ENCODE measurements at regions not wholly inside any gene's neighbourhood (a gene's known extent, or its start where the extent isn't known, plus 50 kb on each side); places are given as distances from the start of the nearest gene placed in this dataset.

GRCh38 chr6:106805771-106806170 lies 168.8 kb downstream of the CD24 start:
- Histone ChIP-seq H2BK12ac (ENCODE audit: low read length) (no peak overlapping the region), H4K12ac (ENCODE audit: low read depth, low read length) (no peak overlapping the region), H3K18ac (ENCODE audit: low read length) (no peak overlapping the region), H3K4me2 (ENCODE audit: low read length) (no peak overlapping the region), H3K79me2 (ENCODE audit: control insufficient read depth, insufficient read depth, low read length, poor library complexity) (no peaks in the 10 kb centered on the region), H3K14ac (ENCODE audit: low read length) (no peak overlapping the region), H3K79me1 (ENCODE audit: low read length) (peaks cover 10% of the 10 kb centered on the region), H3K27me3 (ENCODE audit: insufficient read depth, low read length) (no peaks in the 10 kb centered on the region), H2BK5ac (ENCODE audit: low read depth, low read length, poor library complexity) (no peak overlapping the region), H3K4me3 (ENCODE audit: low read depth, low read length) (no peak overlapping the region), H3K23ac (ENCODE audit: low read length) (no peak overlapping the region), H3K4me1 (ENCODE audit: control insufficient read depth in 1 of 2, insufficient read depth in 2 of 2, low read length in 2 of 2) (peaks cover 7 to 11% of the 10 kb centered on the region in 2 experiments), H2AK5ac (ENCODE audit: low read length) (no peak overlapping the region), H3K9me3 (ENCODE audit: insufficient read depth, low read depth, low read length) (peaks cover 8% of the 10 kb centered on the region), H2AFZ (ENCODE audit: insufficient read depth, low read length, poor library complexity) (no peak overlapping the region), H2BK120ac (ENCODE audit: insufficient read depth, low read length, poor library complexity) (no peak overlapping the region), H4K91ac (ENCODE audit: low read depth, low read length) (no peak overlapping the region), H3K36me3 (ENCODE audit: control insufficient read depth in 1 of 2, insufficient read depth in 2 of 2, low read length in 2 of 2) (peaks cover 2 to 7% of the 10 kb centered on the region in 2 experiments), H3K4ac (ENCODE audit: low read depth, low read length) (no peak overlapping the region), H3K9ac (ENCODE audit: low read length) (no peak overlapping the region), H3K27ac (ENCODE audit: low read depth, low read length) (no peak overlapping the region), H4K8ac (ENCODE audit: low read depth, low read length) (no peak overlapping the region)
- WGBS (ENCODE audit: extremely low coverage, insufficient coverage, insufficient read length): no CpG with 5 or more reads among the region's 27 CpGs
- DNase-seq: no peak

GRCh38 chr6:106804346-106805335 lies 169.9 kb downstream of the CD24 start:
- peak; percentile 50 to 80 for DNase-seq
- no CpG with 5 or more reads among the region's 7 CpGs for WGBS (ENCODE audit: extremely low coverage, insufficient coverage, insufficient read length)
- H3K79me2 ChIP-seq (ENCODE audit: control insufficient read depth, insufficient read depth, low read length, poor library complexity): peaks cover 2% of the 10 kb centered on the region

GRCh38 chr6:106803188-106803587 lies 171.3 kb downstream of the CD24 start:
- DNase-seq: no peak
- Histone ChIP-seq H3K9me3 (ENCODE audit: insufficient read depth, low read depth, low read length) (peaks cover 4% of the 10 kb centered on the region), H3K4me1 (ENCODE audit: control insufficient read depth in 1 of 2, insufficient read depth in 2 of 2, low read length in 2 of 2) (peaks cover 20 to 21% of the 10 kb centered on the region in 2 experiments), H3K36me3 (ENCODE audit: control insufficient read depth in 1 of 2, insufficient read depth in 2 of 2, low read length in 2 of 2) (peaks cover 2 to 7% of the 10 kb centered on the region in 2 experiments), H3K79me1 (ENCODE audit: low read length) (peaks cover 18% of the 10 kb centered on the region), H2AFZ (ENCODE audit: insufficient read depth, low read length, poor library complexity) (no peak overlapping the region), H4K91ac (ENCODE audit: low read depth, low read length) (no peak overlapping the region), H4K12ac (ENCODE audit: low read depth, low read length) (no peak overlapping the region), H3K4me2 (ENCODE audit: low read length) (no peak overlapping the region), H3K18ac (ENCODE audit: low read length) (no peak overlapping the region), H2BK5ac (ENCODE audit: low read depth, low read length, poor library complexity) (no peak overlapping the region), H3K79me2 (ENCODE audit: control insufficient read depth, insufficient read depth, low read length, poor library complexity) (peaks cover 2% of the 10 kb centered on the region), H3K27ac (ENCODE audit: low read depth, low read length) (no peak overlapping the region), H3K23ac (ENCODE audit: low read length) (no peak overlapping the region), H3K14ac (ENCODE audit: low read length) (no peak overlapping the region), H3K4me3 (ENCODE audit: low read depth, low read length) (no peak overlapping the region), H3K27me3 (ENCODE audit: insufficient read depth, low read length) (no peaks in the 10 kb centered on the region), H2BK12ac (ENCODE audit: low read length) (no peak overlapping the region), H2BK120ac (ENCODE audit: insufficient read depth, low read length, poor library complexity) (no peak overlapping the region), H2AK5ac (ENCODE audit: low read length) (no peak overlapping the region), H4K8ac (ENCODE audit: low read depth, low read length) (no peak overlapping the region), H3K4ac (ENCODE audit: low read depth, low read length) (no peak overlapping the region), H3K9ac (ENCODE audit: low read length) (no peak overlapping the region)
- WGBS (ENCODE audit: extremely low coverage, insufficient coverage, insufficient read length): no CpG with 5 or more reads among the region's 1 CpG

More at GRCh38 chr6:106804346-106805335, 169.9 kb downstream of the CD24 start:
- H3K9ac ChIP-seq (ENCODE audit: low read length): no peak overlapping the region
- H3K79me1 ChIP-seq (ENCODE audit: low read length): peaks cover 16% of the 10 kb centered on the region
- H3K23ac ChIP-seq (ENCODE audit: low read length): no peak overlapping the region
- H3K9me3 ChIP-seq (ENCODE audit: insufficient read depth, low read depth, low read length): peaks cover 8% of the 10 kb centered on the region
- H3K4me1 ChIP-seq (ENCODE audit: control insufficient read depth in 1 of 2, insufficient read depth in 2 of 2, low read length in 2 of 2): peaks cover 13 to 18% of the 10 kb centered on the region in 2 experiments
- no peak overlapping the region for H3K18ac ChIP-seq (ENCODE audit: low read length)
- H3K27me3 ChIP-seq (ENCODE audit: insufficient read depth, low read length): no peaks in the 10 kb centered on the region
- no peak overlapping the region for H2AFZ ChIP-seq (ENCODE audit: insufficient read depth, low read length, poor library complexity)
- no peak overlapping the region for H2AK5ac ChIP-seq (ENCODE audit: low read length)
- no peak overlapping the region for H3K4ac ChIP-seq (ENCODE audit: low read depth, low read length)
- no peak overlapping the region for H3K4me3 ChIP-seq (ENCODE audit: low read depth, low read length)
- H3K36me3 ChIP-seq (ENCODE audit: control insufficient read depth in 1 of 2, insufficient read depth in 2 of 2, low read length in 2 of 2): peaks cover 2 to 7% of the 10 kb centered on the region in 2 experiments
- H4K91ac ChIP-seq (ENCODE audit: low read depth, low read length): no peak overlapping the region
- no peak overlapping the region for H2BK5ac ChIP-seq (ENCODE audit: low read depth, low read length, poor library complexity)
- peak overlapping the region; percentile 34 for H2BK12ac ChIP-seq (ENCODE audit: low read length)
- no peak overlapping the region for H3K4me2 ChIP-seq (ENCODE audit: low read length)
- H2BK120ac ChIP-seq (ENCODE audit: insufficient read depth, low read length, poor library complexity): no peak overlapping the region
- H3K14ac ChIP-seq (ENCODE audit: low read length): no peak overlapping the region
- no peak overlapping the region for H4K12ac ChIP-seq (ENCODE audit: low read depth, low read length)
- H3K27ac ChIP-seq (ENCODE audit: low read depth, low read length): peak overlapping the region; percentile 18
- no peak overlapping the region for H4K8ac ChIP-seq (ENCODE audit: low read depth, low read length)

DNA sequence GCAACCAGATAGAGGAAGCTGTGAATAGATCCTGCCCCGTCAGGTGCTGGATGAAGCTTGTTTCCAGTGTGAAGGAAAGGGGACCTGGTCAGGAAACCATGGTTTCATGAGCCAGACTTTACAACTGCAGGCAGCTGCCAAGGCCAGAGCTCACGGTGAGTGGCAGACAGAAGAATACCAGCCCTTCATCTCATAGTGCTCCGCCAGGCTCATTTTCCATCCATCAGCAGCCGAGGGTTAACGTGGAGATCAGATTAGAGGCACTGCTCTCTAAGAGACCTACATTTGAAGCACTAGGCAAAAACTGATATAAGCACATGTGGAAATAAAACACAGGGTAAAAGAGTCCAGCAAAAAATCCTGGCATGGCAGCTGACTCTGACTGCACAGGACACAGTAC lies 172.4 kb downstream of the CD24 start:
- peak overlapping the region; percentile 12 for H4K8ac ChIP-seq (ENCODE audit: low read depth, low read length)
- peaks cover 25% of the 10 kb centered on the region for H3K79me1 ChIP-seq (ENCODE audit: low read length)
- no peak overlapping the region for H3K14ac ChIP-seq (ENCODE audit: low read length)
- H2BK120ac ChIP-seq (ENCODE audit: insufficient read depth, low read length, poor library complexity): peak overlapping the region; percentile 52
- peaks cover 2% of the 10 kb centered on the region for H3K79me2 ChIP-seq (ENCODE audit: control insufficient read depth, insufficient read depth, low read length, poor library complexity)
- H2AFZ ChIP-seq (ENCODE audit: insufficient read depth, low read length, poor library complexity): no peak overlapping the region
- no peak overlapping the region for H3K4me3 ChIP-seq (ENCODE audit: low read depth, low read length)
- no peak overlapping the region for H3K27ac ChIP-seq (ENCODE audit: low read depth, low read length)
- H4K12ac ChIP-seq (ENCODE audit: low read depth, low read length): no peak overlapping the region
- no peak overlapping the region for H3K4ac ChIP-seq (ENCODE audit: low read depth, low read length)
- H3K36me3 ChIP-seq (ENCODE audit: control insufficient read depth in 1 of 2, insufficient read depth in 2 of 2, low read length in 2 of 2): no peaks in the 10 kb centered on the region
- H3K9me3 ChIP-seq (ENCODE audit: insufficient read depth, low read depth, low read length): no peaks in the 10 kb centered on the region
- no peak overlapping the region for H3K23ac ChIP-seq (ENCODE audit: low read length)
- peak overlapping the region; percentile 67 for H2AK5ac ChIP-seq (ENCODE audit: low read length)
- peak overlapping the region; percentile 37 for H4K91ac ChIP-seq (ENCODE audit: low read depth, low read length)
- peak overlapping the region; percentile 51 for H2BK5ac ChIP-seq (ENCODE audit: low read depth, low read length, poor library complexity)
- no peak overlapping the region for H3K4me2 ChIP-seq (ENCODE audit: low read length)
- no CpG with 5 or more reads among the region's 5 CpGs for WGBS (ENCODE audit: extremely low coverage, insufficient coverage, insufficient read length)
- H3K4me1 ChIP-seq (ENCODE audit: control insufficient read depth in 1 of 2, insufficient read depth in 2 of 2, low read length in 2 of 2): peaks cover 20 to 24% of the 10 kb centered on the region in 2 experiments
- H3K27me3 ChIP-seq (ENCODE audit: insufficient read depth, low read length): no peaks in the 10 kb centered on the region
- peak overlapping the region; percentile 71 for H2BK12ac ChIP-seq (ENCODE audit: low read length)
- no peak overlapping the region for H3K18ac ChIP-seq (ENCODE audit: low read length)
- no peak overlapping the region for H3K9ac ChIP-seq (ENCODE audit: low read length)
- DNase-seq: no peak
